ENCODE measurements at regions not wholly inside any gene's neighbourhood (a gene's known extent, or its start where the extent isn't known, plus 50 kb on each side); places are given as distances from the start of the nearest gene placed in this dataset.

- TF ChIP-seq MAZ (IDR thresholded peaks at IDR 0.05; ENCODE audit: borderline replicate concordance, low read depth, low read length): no peak
- TF ChIP-seq NPAS2 (CRISPR knock-in tag; IDR thresholded peaks at IDR 0.05; ENCODE audit: borderline replicate concordance): no peak
- TF ChIP-seq CEBPB (IDR thresholded peaks at IDR 0.05): no peak
- no peak for TF ChIP-seq ZNF302 (CRISPR knock-in tag; IDR thresholded peaks at IDR 0.05)
Measured at GRCh38 chr9:109962215-109962614, 182.2 kb downstream of the PALM2AKAP2 start (continued).

GRCh38 chr9:109963079-109963478 lies 183.1 kb downstream of the PALM2AKAP2 start:
- no peak for TF ChIP-seq PBX3 (IDR thresholded peaks at IDR 0.05)
- no peak for TF ChIP-seq TP53 (CRISPR knock-in tag; IDR thresholded peaks at IDR 0.05)
- no peak for TF ChIP-seq KDM1A (IDR thresholded peaks at IDR 0.05; ENCODE audit: low read depth)
- TF ChIP-seq CBX2 (IDR thresholded peaks at IDR 0.05; ENCODE audit: borderline replicate concordance, low read depth): no peak
- no peak for TF ChIP-seq SREBF2 (IDR thresholded peaks at IDR 0.05)
- TF ChIP-seq FOSL2 (IDR thresholded peaks at IDR 0.05): no peak
- no peak for TF ChIP-seq FOSL2 (CRISPR knock-in tag; IDR thresholded peaks at IDR 0.05)
- no peak for TF ChIP-seq CHD4 (IDR thresholded peaks at IDR 0.05; ENCODE audit: borderline replicate concordance)
- no peak for TF ChIP-seq MAFK (IDR thresholded peaks at IDR 0.05; ENCODE audit: partially characterized antibody)
- TF ChIP-seq SMC3 (IDR thresholded peaks at IDR 0.05): no peak
- TF ChIP-seq HOXB5 (CRISPR knock-in tag; IDR thresholded peaks at IDR 0.05): no peak
- no peak for TF ChIP-seq NR3C1 (IDR thresholded peaks at IDR 0.05)
- TF ChIP-seq ESRRA (IDR thresholded peaks at IDR 0.05; ENCODE audit: borderline replicate concordance, low read length): no peak
- no peak for TF ChIP-seq ZNF302 (CRISPR knock-in tag; IDR thresholded peaks at IDR 0.05)
- TF ChIP-seq TFCP2L1 (CRISPR knock-in tag; IDR thresholded peaks at IDR 0.05): no peak
- no peak for TF ChIP-seq CTCF (IDR thresholded peaks at IDR 0.05)
- WGBS (ENCODE audit: missing lambda C conversion rate): 25% methylated on average over 2 of the region's 2 CpGs
- H3K4me1 ChIP-seq: no peaks in the 10 kb centered on the region
- ChIA-PET CTCF (interaction anchor here (1.1 to 1.4 kb wide), 2 partner anchors 9 to 96 kb away, joined by 3 to 4 read pairs; no protein-coding TSS in a partner anchor), POLR2A (no interaction called here)
- no peak overlapping the region for H3K4me3 ChIP-seq
- no peak for DNase-seq (ENCODE audit: low read depth in 1 of 2, low spot score in 1 of 2)
- no peaks in the 10 kb centered on the region for H3K9me3 ChIP-seq
- ATAC-seq: no peak
- no peak overlapping the region for H3K4me2 ChIP-seq
- H3K27ac ChIP-seq: no peak overlapping the region
- FAIRE-seq: no peak

- no peak for FAIRE-seq
- no peaks in the 10 kb centered on the region for H3K4me1 ChIP-seq
- H3K27ac ChIP-seq: no peak overlapping the region
- POLR2A ChIA-PET: no interaction called here
- WGBS (ENCODE audit: missing lambda C conversion rate): 59% methylated on average over 13 of the region's 13 CpGs
- no peaks in the 10 kb centered on the region for H3K9me3 ChIP-seq
- H3K4me2 ChIP-seq: no peak overlapping the region
- no peak for DNase-seq (ENCODE audit: low read depth in 1 of 2, low spot score in 1 of 2)
- CTCF ChIA-PET: interaction anchor here (0.6 to 1.4 kb wide), 4 partner anchors 10 to 171 kb away, joined by 3 to 6 read pairs (median 4); no protein-coding TSS in a partner anchor
- H3K4me3 ChIP-seq: no peak overlapping the region
- no peak for ATAC-seq
- TF ChIP-seq PBX3 (IDR thresholded peaks at IDR 0.05) (no peak), NPAS2 (CRISPR knock-in tag; IDR thresholded peaks at IDR 0.05; ENCODE audit: borderline replicate concordance) (no peak), MAZ (IDR thresholded peaks at IDR 0.05; ENCODE audit: borderline replicate concordance, low read depth, low read length) (no peak), MAX (IDR thresholded peaks at IDR 0.05) (no peak), E2F6 (IDR thresholded peaks at IDR 0.05; ENCODE audit: borderline replicate concordance, low read depth) (no peak), ATOH8 (CRISPR knock-in tag; IDR thresholded peaks at IDR 0.05; ENCODE audit: low read depth) (no peak), KDM5A (IDR thresholded peaks at IDR 0.05) (no peak), REST (IDR thresholded peaks at IDR 0.05) (no peak), FOXS1 (CRISPR knock-in tag; IDR thresholded peaks at IDR 0.05) (no peak), RCOR1 (IDR thresholded peaks at IDR 0.05; ENCODE audit: low read depth, low read length) (no peak)
Measured at GRCh38 chr9:109966643-109967368, 186.8 kb downstream of the PALM2AKAP2 start.

Measured in A549 (cell line).